ENCODE measurements at regions not wholly inside any gene's neighbourhood (a gene's known extent, or its start where the extent isn't known, plus 50 kb on each side); places are given as distances from the start of the nearest gene placed in this dataset.

DNA sequence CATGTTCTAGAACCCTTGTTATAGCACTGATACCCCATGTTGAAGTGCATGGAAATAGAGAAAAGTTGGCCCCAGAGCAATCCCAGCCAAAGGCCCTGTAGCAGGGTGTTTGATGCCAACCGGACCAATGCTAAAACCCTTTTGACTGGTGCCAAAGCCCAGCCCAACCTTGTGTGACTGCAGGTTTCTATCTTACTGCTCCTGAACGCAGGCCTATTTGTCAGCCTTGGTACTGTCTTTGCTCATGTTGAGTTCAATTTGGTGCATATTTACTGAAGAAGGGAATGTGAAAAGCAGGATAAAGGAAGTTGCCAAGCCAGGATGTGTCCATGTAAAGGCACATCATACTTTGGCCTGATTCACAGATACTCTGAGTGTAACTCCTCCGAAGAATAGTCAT is 51.7 kb upstream of the NFASC start:
- Histone ChIP-seq H3K27me3 (ENCODE audit: insufficient read depth, low read length) (peaks cover 49% of the 10 kb centered on the region), H3K4me1 (ENCODE audit: control insufficient read depth in 1 of 2, insufficient read depth in 2 of 2, low read length in 2 of 2) (no peaks in the 10 kb centered on the region), H3K79me2 (ENCODE audit: insufficient read depth, low read length) (no peaks in the 10 kb centered on the region), H2AFZ (ENCODE audit: low read depth, low read length, poor library complexity, severe bottlenecking) (no peak overlapping the region), H3K9me3 (ENCODE audit: control insufficient read depth in 1 of 2, insufficient read depth in 1 of 2, low read depth in 1 of 2, low read length in 2 of 2) (no peaks in the 10 kb centered on the region), H3K27ac (ENCODE audit: low read depth, low read length) (no peak overlapping the region), H3K9ac (ENCODE audit: low read length) (no peak overlapping the region), H3K4me2 (ENCODE audit: low read length) (no peak overlapping the region), H3K9me2 (ENCODE audit: insufficient read depth) (no peaks in the 10 kb centered on the region), H4K20me1 (ENCODE audit: insufficient read depth) (no peaks in the 10 kb centered on the region), H3K36me3 (ENCODE audit: control insufficient read depth in 1 of 2, insufficient read depth in 2 of 2, low read length in 2 of 2) (no peaks in the 10 kb centered on the region), H3K4me3 (replicated peaks in 1 of 2; ENCODE audit: low read depth in 1 of 2, low read length in 2 of 2) (no peak overlapping the region)
- ChIA-PET POLR2A (no interaction called here), CTCF (interaction anchor here (4.0 to 4.2 kb wide), 2 partner anchors 12 kb away, joined by 25 read pairs; no protein-coding TSS in a partner anchor), RAD21 (ENCODE audit: low non-redundant PET in 1 of 2, low total read pairs in 2 of 2, uncharacterized antibody in 2 of 2, unreplicated experiment in 2 of 2) (no interaction called here)
- TF ChIP-seq, protein P1, sequence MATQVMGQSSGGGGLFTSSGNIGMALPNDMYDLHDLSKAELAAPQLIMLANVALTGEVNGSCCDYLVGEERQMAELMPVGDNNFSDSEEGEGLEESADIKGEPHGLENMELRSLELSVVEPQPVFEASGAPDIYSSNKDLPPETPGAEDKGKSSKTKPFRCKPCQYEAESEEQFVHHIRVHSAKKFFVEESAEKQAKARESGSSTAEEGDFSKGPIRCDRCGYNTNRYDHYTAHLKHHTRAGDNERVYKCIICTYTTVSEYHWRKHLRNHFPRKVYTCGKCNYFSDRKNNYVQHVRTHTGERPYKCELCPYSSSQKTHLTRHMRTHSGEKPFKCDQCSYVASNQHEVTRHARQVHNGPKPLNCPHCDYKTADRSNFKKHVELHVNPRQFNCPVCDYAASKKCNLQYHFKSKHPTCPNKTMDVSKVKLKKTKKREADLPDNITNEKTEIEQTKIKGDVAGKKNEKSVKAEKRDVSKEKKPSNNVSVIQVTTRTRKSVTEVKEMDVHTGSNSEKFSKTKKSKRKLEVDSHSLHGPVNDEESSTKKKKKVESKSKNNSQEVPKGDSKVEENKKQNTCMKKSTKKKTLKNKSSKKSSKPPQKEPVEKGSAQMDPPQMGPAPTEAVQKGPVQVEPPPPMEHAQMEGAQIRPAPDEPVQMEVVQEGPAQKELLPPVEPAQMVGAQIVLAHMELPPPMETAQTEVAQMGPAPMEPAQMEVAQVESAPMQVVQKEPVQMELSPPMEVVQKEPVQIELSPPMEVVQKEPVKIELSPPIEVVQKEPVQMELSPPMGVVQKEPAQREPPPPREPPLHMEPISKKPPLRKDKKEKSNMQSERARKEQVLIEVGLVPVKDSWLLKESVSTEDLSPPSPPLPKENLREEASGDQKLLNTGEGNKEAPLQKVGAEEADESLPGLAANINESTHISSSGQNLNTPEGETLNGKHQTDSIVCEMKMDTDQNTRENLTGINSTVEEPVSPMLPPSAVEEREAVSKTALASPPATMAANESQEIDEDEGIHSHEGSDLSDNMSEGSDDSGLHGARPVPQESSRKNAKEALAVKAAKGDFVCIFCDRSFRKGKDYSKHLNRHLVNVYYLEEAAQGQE (IDR thresholded peaks at IDR 0.05; ENCODE audit: low read depth), result no peak
- no peak for TF ChIP-seq EGR1 (IDR thresholded peaks at IDR 0.05; ENCODE audit: low read depth)
- TF ChIP-seq POLR2AphosphoS5 (IDR thresholded peaks at IDR 0.05; ENCODE audit: low read depth, low read length), result no peak
- TF ChIP-seq RAD21 (IDR thresholded peaks at IDR 0.05; ENCODE audit: low read depth), result no peak
- no peak for TF ChIP-seq SRF (IDR thresholded peaks at IDR 0.05; ENCODE audit: low read depth)
- no peak for TF ChIP-seq SIN3A (IDR thresholded peaks at IDR 0.05; ENCODE audit: low read depth)
- no peak for TF ChIP-seq TCF7L2 (IDR thresholded peaks at IDR 0.05; ENCODE audit: borderline replicate concordance, extremely low read depth, insufficient read depth, insufficient read length)
- TF ChIP-seq POLR2A (IDR thresholded peaks at IDR 0.05; ENCODE audit: borderline replicate concordance, extremely low read depth, insufficient read depth, insufficient read length), result no peak
- TF ChIP-seq, protein P2, sequence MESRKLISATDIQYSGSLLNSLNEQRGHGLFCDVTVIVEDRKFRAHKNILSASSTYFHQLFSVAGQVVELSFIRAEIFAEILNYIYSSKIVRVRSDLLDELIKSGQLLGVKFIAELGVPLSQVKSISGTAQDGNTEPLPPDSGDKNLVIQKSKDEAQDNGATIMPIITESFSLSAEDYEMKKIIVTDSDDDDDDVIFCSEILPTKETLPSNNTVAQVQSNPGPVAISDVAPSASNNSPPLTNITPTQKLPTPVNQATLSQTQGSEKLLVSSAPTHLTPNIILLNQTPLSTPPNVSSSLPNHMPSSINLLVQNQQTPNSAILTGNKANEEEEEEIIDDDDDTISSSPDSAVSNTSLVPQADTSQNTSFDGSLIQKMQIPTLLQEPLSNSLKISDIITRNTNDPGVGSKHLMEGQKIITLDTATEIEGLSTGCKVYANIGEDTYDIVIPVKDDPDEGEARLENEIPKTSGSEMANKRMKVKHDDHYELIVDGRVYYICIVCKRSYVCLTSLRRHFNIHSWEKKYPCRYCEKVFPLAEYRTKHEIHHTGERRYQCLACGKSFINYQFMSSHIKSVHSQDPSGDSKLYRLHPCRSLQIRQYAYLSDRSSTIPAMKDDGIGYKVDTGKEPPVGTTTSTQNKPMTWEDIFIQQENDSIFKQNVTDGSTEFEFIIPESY (IDR thresholded peaks at IDR 0.05; ENCODE audit: extremely low read depth, insufficient replicate concordance, low read length), result no peak
- TF ChIP-seq, protein P3, sequence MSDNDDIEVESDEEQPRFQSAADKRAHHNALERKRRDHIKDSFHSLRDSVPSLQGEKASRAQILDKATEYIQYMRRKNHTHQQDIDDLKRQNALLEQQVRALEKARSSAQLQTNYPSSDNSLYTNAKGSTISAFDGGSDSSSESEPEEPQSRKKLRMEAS (IDR thresholded peaks at IDR 0.05), result no peak
- no peak for TF ChIP-seq CBX3 (IDR thresholded peaks at IDR 0.05; ENCODE audit: low read depth)
- no peak for TF ChIP-seq ZNF274 (IDR thresholded peaks at IDR 0.05; ENCODE audit: low read depth, low read length)
- BruUV-seq (replicated peaks), result no TSS peak
- intact Hi-C loops (cut with micrococcal nuclease), result no loop called here
- DNase-seq (ENCODE audit: low read depth, low spot score) (no peak), ATAC-seq (no peak)
